CD4-positive, alpha-beta memory T cell (primary cell): ENCODE measurements at regions not wholly inside any gene's neighbourhood (a gene's known extent, or its start where the extent isn't known, plus 50 kb on each side); places are given as distances from the start of the nearest gene placed in this dataset.

ENCODE experiments used
- CTCF ChIA-PET: fragments of 350-600 bp; sonication (Branson Sonifier 250); formaldehyde crosslinking; loops from one replicate; lab custom pipeline; 2021; ENCODE audit warnings: inconsistent platforms; ENCODE audit not compliant: partially characterized antibody; lab: Charles Lee
- POLR2A ChIA-PET: fragments of 350-600 bp; sonication (Branson Sonifier 250); formaldehyde crosslinking; loops from one replicate; lab custom pipeline; 2021; ENCODE audit not compliant: partially characterized antibody; lab: Charles Lee
- DNase-seq, 5 donors: peaks; one replicate each; pipeline versions ENCODE4 v3.0.0 to v3.0.0-alpha.2; 2020 to 2022; ENCODE audit warnings: mixed read lengths in 1 of 5
- H3K27ac ChIP-seq: one replicate; pipeline ENCODE4 v1.7.0; 2013; ENCODE audit warnings: low read depth, low read length
- H3K27me3 ChIP-seq: 2 replicates; pipeline ENCODE4 v1.7.0; 2013; ENCODE audit warnings: mild to moderate bottlenecking, low read length, moderate library complexity; ENCODE audit not compliant: insufficient read depth
- H3K36me3 ChIP-seq: 2 replicates; pipeline ENCODE4 v1.7.0; 2013; ENCODE audit warnings: mild to moderate bottlenecking, low read length, moderate library complexity; ENCODE audit not compliant: insufficient read depth
- H3K4me1 ChIP-seq: 2 replicates; pipeline ENCODE4 v1.7.0; 2013; ENCODE audit warnings: mild to moderate bottlenecking, low read length, moderate library complexity; ENCODE audit not compliant: insufficient read depth
- H3K4me3 ChIP-seq, 2 donors: one replicate each; pipeline ENCODE4 v1.7.0; 2013; ENCODE audit warnings: low read length in 2 of 2, mild to moderate bottlenecking in 1 of 2
- H3K9me3 ChIP-seq, 2 donors: one replicate each; pipeline ENCODE4 v1.7.0; 2013; ENCODE audit warnings: low read length in 2 of 2, control low read depth in 1 of 2; ENCODE audit not compliant: control insufficient read depth in 1 of 2
- H3K27ac Mint-ChIP-seq, 7 donors: one replicate each; pipeline ENCODE4 v1.8.0; 2020 to 2021; ENCODE audit warnings: mixed read lengths in 7 of 7, mild to moderate bottlenecking in 6 of 7, inconsistent platforms in 3 of 7, moderate library complexity in 3 of 7
- H3K27me3 Mint-ChIP-seq, 2 donors: one replicate each; pipeline ENCODE4 v1.8.0; 2020 to 2021; ENCODE audit warnings: mixed read lengths in 2 of 2
- H3K36me3 Mint-ChIP-seq, 2 donors: one replicate each; pipeline ENCODE4 v1.8.0; 2020 to 2021; ENCODE audit warnings: mixed read lengths in 2 of 2, inconsistent platforms in 1 of 2, mild to moderate bottlenecking in 1 of 2
- H3K4me1 Mint-ChIP-seq, 4 donors: one replicate each; pipeline ENCODE4 v1.8.0; 2020 to 2021; ENCODE audit warnings: mixed read lengths in 4 of 4, mild to moderate bottlenecking in 1 of 4
- H3K4me3 Mint-ChIP-seq, 8 donors: one replicate each; pipeline ENCODE4 v1.8.0; 2020 to 2021; ENCODE audit warnings: mixed read lengths in 8 of 8, mild to moderate bottlenecking in 7 of 8, moderate library complexity in 6 of 8, inconsistent platforms in 3 of 8
- H3K9me3 Mint-ChIP-seq, 8 donors: one replicate each; pipeline ENCODE4 v1.8.0; 2020 to 2021; ENCODE audit warnings: mixed read lengths in 8 of 8, mild to moderate bottlenecking in 5 of 8, inconsistent platforms in 3 of 8, moderate library complexity in 1 of 8
- intact Hi-C: fragments of 100-400 bp; cut with micrococcal nuclease; formaldehyde crosslinking; loops from one replicate; pipeline ENCODE4 v1.15.1; 2023

- H3K27ac ChIP-seq = no peak overlapping the region
- ChIA-PET CTCF (no interaction called here), POLR2A (no interaction called here)
- intact Hi-C loops = no loop called here
- no peaks in the 10 kb centered on the region for H3K4me1 ChIP-seq
- H3K36me3 Mint-ChIP-seq = no peaks in the 10 kb centered on the region
- H3K4me1 Mint-ChIP-seq = no peaks in the 10 kb centered on the region
- no peak overlapping the region for H3K4me3 Mint-ChIP-seq
- no peak overlapping the region for H3K27ac Mint-ChIP-seq
- H3K4me3 ChIP-seq = no peak overlapping the region
- no peaks in the 10 kb centered on the region for H3K27me3 ChIP-seq
- no peaks in the 10 kb centered on the region for H3K36me3 ChIP-seq
- DNase-seq = no peak
- no peaks in the 10 kb centered on the region for H3K9me3 Mint-ChIP-seq
- no peaks in the 10 kb centered on the region for H3K9me3 ChIP-seq
- no peaks in the 10 kb centered on the region for H3K27me3 Mint-ChIP-seq
Observed at GRCh38 chr3:107082527-107082926, 294.7 kb upstream of the CCDC54 start.

- POLR2A ChIA-PET = no interaction called here
- intact Hi-C loops = no loop called here
- no peaks in the 10 kb centered on the region for H3K4me1 Mint-ChIP-seq
- DNase-seq = no peak
- CTCF ChIA-PET = interaction anchor here (1.9 kb wide), 1 partner anchor 20 kb away, joined by 7 read pairs; no protein-coding TSS in a partner anchor
- H3K27ac ChIP-seq = no peak overlapping the region
- no peaks in the 10 kb centered on the region for H3K4me1 ChIP-seq
- no peaks in the 10 kb centered on the region for H3K9me3 Mint-ChIP-seq
- H3K36me3 Mint-ChIP-seq = no peaks in the 10 kb centered on the region
- H3K27me3 ChIP-seq = no peaks in the 10 kb centered on the region
- H3K4me3 Mint-ChIP-seq = no peak overlapping the region
- no peaks in the 10 kb centered on the region for H3K9me3 ChIP-seq
- H3K36me3 ChIP-seq = no peaks in the 10 kb centered on the region
- peaks cover 0 to under 1% of the 10 kb centered on the region in 2 donors for H3K27me3 Mint-ChIP-seq
- H3K4me3 ChIP-seq = no peak overlapping the region
- no peak overlapping the region for H3K27ac Mint-ChIP-seq
Observed at GRCh38 chr3:107085261-107085660, 292.0 kb upstream of the CCDC54 start.

GRCh38 chr3:107092121-107092520 lies 285.1 kb upstream of the CCDC54 start:
- no peaks in the 10 kb centered on the region for H3K4me1 ChIP-seq
- no peaks in the 10 kb centered on the region for H3K4me1 Mint-ChIP-seq
- no peak overlapping the region for H3K4me3 ChIP-seq
- no peak for DNase-seq
- no peaks in the 10 kb centered on the region for H3K27me3 ChIP-seq
- no peaks in the 10 kb centered on the region for H3K9me3 ChIP-seq
- no peak overlapping the region for H3K4me3 Mint-ChIP-seq
- intact Hi-C loops = no loop called here
- no peak overlapping the region for H3K27ac Mint-ChIP-seq
- H3K36me3 ChIP-seq = no peaks in the 10 kb centered on the region
- CTCF ChIA-PET = no interaction called here
- H3K27ac ChIP-seq = no peak overlapping the region
- peaks cover 8% of the 10 kb centered on the region in 2 donors for H3K27me3 Mint-ChIP-seq
- no peaks in the 10 kb centered on the region for H3K36me3 Mint-ChIP-seq
- peaks cover 0 to 3% (median 0%) of the 10 kb centered on the region in 8 donors for H3K9me3 Mint-ChIP-seq
- POLR2A ChIA-PET = no interaction called here

GRCh38 chr3:107098864-107099263 lies 278.4 kb upstream of the CCDC54 start:
- H3K4me3 Mint-ChIP-seq = no peak overlapping the region
- no peaks in the 10 kb centered on the region for H3K4me1 ChIP-seq
- no peaks in the 10 kb centered on the region for H3K9me3 ChIP-seq
- H3K27me3 ChIP-seq = no peaks in the 10 kb centered on the region
- H3K27ac ChIP-seq = no peak overlapping the region
- H3K27me3 Mint-ChIP-seq = peaks cover 2 to 4% of the 10 kb centered on the region in 2 donors
- DNase-seq = no peak
- ChIA-PET POLR2A (no interaction called here), CTCF (no interaction called here)
- H3K4me1 Mint-ChIP-seq = no peaks in the 10 kb centered on the region
- intact Hi-C loops = no loop called here
- H3K36me3 Mint-ChIP-seq = no peaks in the 10 kb centered on the region
- H3K27ac Mint-ChIP-seq = no peak overlapping the region
- H3K36me3 ChIP-seq = no peaks in the 10 kb centered on the region
- no peak overlapping the region for H3K4me3 ChIP-seq
- H3K9me3 Mint-ChIP-seq = no peaks in the 10 kb centered on the region

GRCh38 chr3:107100137-107100536 lies 277.1 kb upstream of the CCDC54 start:
- Mint-ChIP-seq H3K4me3 (no peak overlapping the region), H3K9me3 (no peaks in the 10 kb centered on the region), H3K27me3 (peaks cover 0 to 2% of the 10 kb centered on the region in 2 donors), H3K4me1 (no peaks in the 10 kb centered on the region), H3K36me3 (no peaks in the 10 kb centered on the region), H3K27ac (no peak overlapping the region)
- ChIA-PET CTCF (no interaction called here), POLR2A (no interaction called here)
- no peaks in the 10 kb centered on the region for H3K4me1 ChIP-seq
- H3K4me3 ChIP-seq = no peak overlapping the region
- no peak overlapping the region for H3K27ac ChIP-seq
- H3K36me3 ChIP-seq = no peaks in the 10 kb centered on the region
- DNase-seq = no peak
- H3K9me3 ChIP-seq = no peaks in the 10 kb centered on the region
- intact Hi-C loops = no loop called here
- no peaks in the 10 kb centered on the region for H3K27me3 ChIP-seq

GRCh38 chr3:107100573-107100972 lies 276.7 kb upstream of the CCDC54 start:
- Histone ChIP-seq H3K9me3 (no peaks in the 10 kb centered on the region), H3K4me1 (no peaks in the 10 kb centered on the region), H3K27ac (no peak overlapping the region), H3K36me3 (no peaks in the 10 kb centered on the region), H3K4me3 (no peak overlapping the region), H3K27me3 (no peaks in the 10 kb centered on the region)
- H3K27ac Mint-ChIP-seq = no peak overlapping the region
- no peaks in the 10 kb centered on the region for H3K36me3 Mint-ChIP-seq
- peaks cover 0 to under 1% of the 10 kb centered on the region in 2 donors for H3K27me3 Mint-ChIP-seq
- POLR2A ChIA-PET = no interaction called here
- CTCF ChIA-PET = no interaction called here
- intact Hi-C loops = no loop called here
- no peak for DNase-seq
- no peak overlapping the region for H3K4me3 Mint-ChIP-seq
- H3K9me3 Mint-ChIP-seq = peaks cover 0 to 3% (median 0%) of the 10 kb centered on the region in 8 donors
- H3K4me1 Mint-ChIP-seq = no peaks in the 10 kb centered on the region

- H3K4me1 ChIP-seq = no peaks in the 10 kb centered on the region
- Mint-ChIP-seq H3K27me3 (no peaks in the 10 kb centered on the region), H3K36me3 (no peaks in the 10 kb centered on the region), H3K27ac (no peak overlapping the region), H3K9me3 (peaks cover 0 to 3% (median 0%) of the 10 kb centered on the region in 8 donors), H3K4me3 (no peak overlapping the region), H3K4me1 (no peaks in the 10 kb centered on the region)
- intact Hi-C loops = no loop called here
- H3K9me3 ChIP-seq = no peaks in the 10 kb centered on the region
- H3K27ac ChIP-seq = no peak overlapping the region
- no peaks in the 10 kb centered on the region for H3K27me3 ChIP-seq
- ChIA-PET CTCF (no interaction called here), POLR2A (no interaction called here)
- H3K36me3 ChIP-seq = no peaks in the 10 kb centered on the region
- H3K4me3 ChIP-seq = no peak overlapping the region
- no peak for DNase-seq
Observed at GRCh38 chr3:107103786-107104185, 273.5 kb upstream of the CCDC54 start.

- Mint-ChIP-seq H3K4me3 (no peak overlapping the region), H3K36me3 (no peaks in the 10 kb centered on the region), H3K4me1 (no peaks in the 10 kb centered on the region)
Observed at GRCh38 chr3:107106316-107106715, 270.9 kb upstream of the CCDC54 start.

More at GRCh38 chr3:107106316-107106715, 270.9 kb upstream of the CCDC54 start:
- Mint-ChIP-seq H3K27me3 (no peaks in the 10 kb centered on the region), H3K27ac (no peak overlapping the region), H3K9me3 (peaks cover 0 to 3% (median 0%) of the 10 kb centered on the region in 8 donors)
- H3K4me1 ChIP-seq = no peaks in the 10 kb centered on the region
- DNase-seq = no peak
- no peaks in the 10 kb centered on the region for H3K9me3 ChIP-seq
- ChIA-PET POLR2A (no interaction called here), CTCF (no interaction called here)
- H3K27me3 ChIP-seq = no peaks in the 10 kb centered on the region
- intact Hi-C loops = no loop called here
- H3K36me3 ChIP-seq = no peaks in the 10 kb centered on the region
- no peak overlapping the region for H3K4me3 ChIP-seq
- H3K27ac ChIP-seq = no peak overlapping the region
